ENCODE measurements at regions not wholly inside any gene's neighbourhood (a gene's known extent, or its start where the extent isn't known, plus 50 kb on each side); places are given as distances from the start of the nearest gene placed in this dataset.

GRCh38 chr14:99065551-99065950 is 206.4 kb downstream of the BCL11B start:
- Histone ChIP-seq H3K27me3 (replicated peaks; ENCODE audit: control insufficient read depth, insufficient read depth, low read length) (no peaks in the 10 kb centered on the region; the same call in 1 of the 2 replicates), H3K9me3 (no peaks in the 10 kb centered on the region), H3K36me3 (ENCODE audit: control insufficient read depth, insufficient read depth, low read length) (no peaks in the 10 kb centered on the region), H3K4me3 (ENCODE audit: low read depth, low read length) (no peak overlapping the region), H3K4me1 (no peaks in the 10 kb centered on the region)
- TF ChIP-seq, protein P1, sequence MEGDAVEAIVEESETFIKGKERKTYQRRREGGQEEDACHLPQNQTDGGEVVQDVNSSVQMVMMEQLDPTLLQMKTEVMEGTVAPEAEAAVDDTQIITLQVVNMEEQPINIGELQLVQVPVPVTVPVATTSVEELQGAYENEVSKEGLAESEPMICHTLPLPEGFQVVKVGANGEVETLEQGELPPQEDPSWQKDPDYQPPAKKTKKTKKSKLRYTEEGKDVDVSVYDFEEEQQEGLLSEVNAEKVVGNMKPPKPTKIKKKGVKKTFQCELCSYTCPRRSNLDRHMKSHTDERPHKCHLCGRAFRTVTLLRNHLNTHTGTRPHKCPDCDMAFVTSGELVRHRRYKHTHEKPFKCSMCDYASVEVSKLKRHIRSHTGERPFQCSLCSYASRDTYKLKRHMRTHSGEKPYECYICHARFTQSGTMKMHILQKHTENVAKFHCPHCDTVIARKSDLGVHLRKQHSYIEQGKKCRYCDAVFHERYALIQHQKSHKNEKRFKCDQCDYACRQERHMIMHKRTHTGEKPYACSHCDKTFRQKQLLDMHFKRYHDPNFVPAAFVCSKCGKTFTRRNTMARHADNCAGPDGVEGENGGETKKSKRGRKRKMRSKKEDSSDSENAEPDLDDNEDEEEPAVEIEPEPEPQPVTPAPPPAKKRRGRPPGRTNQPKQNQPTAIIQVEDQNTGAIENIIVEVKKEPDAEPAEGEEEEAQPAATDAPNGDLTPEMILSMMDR (IDR thresholded peaks at IDR 0.05; ENCODE audit: insufficient read depth in 1 of 2, low read depth in 1 of 2, low read length in 1 of 2, severe bottlenecking in 1 of 2, unreplicated experiment in 1 of 2), result no peak
- no peak overlapping the region for H3K4me3 Mint-ChIP-seq (ENCODE audit: unreplicated experiment)
- H3K27ac Mint-ChIP-seq (ENCODE audit: unreplicated experiment), result no peak overlapping the region
- no TSS peak for BruUV-seq (replicated peaks)
- CTCF ChIA-PET, result no interaction called here
- no peaks in the 10 kb centered on the region for H3K36me3 Mint-ChIP-seq (ENCODE audit: insufficient read depth, unreplicated experiment)
- H3K27me3 Mint-ChIP-seq (ENCODE audit: insufficient read depth, unreplicated experiment), result peaks cover 4% of the 10 kb centered on the region
- intact Hi-C loops (cut with micrococcal nuclease; ENCODE audit: unreplicated experiment), result no loop called here
- DNase-seq, result no peak
- H3K4me1 Mint-ChIP-seq (ENCODE audit: low read depth, unreplicated experiment), result no peaks in the 10 kb centered on the region
- POLR2A ChIA-PET, result no interaction called here
- H3K9me3 Mint-ChIP-seq (ENCODE audit: unreplicated experiment), result peaks cover 9% of the 10 kb centered on the region

GRCh38 chr14:99066378-99066777 is 205.6 kb downstream of the BCL11B start:
- Histone ChIP-seq H3K27me3 (replicated peaks; ENCODE audit: control insufficient read depth, insufficient read depth, low read length) (no peaks in the 10 kb centered on the region; the same call in 1 of the 2 replicates), H3K4me3 (ENCODE audit: low read depth, low read length) (no peak overlapping the region), H3K36me3 (ENCODE audit: control insufficient read depth, insufficient read depth, low read length) (no peaks in the 10 kb centered on the region), H3K9me3 (no peaks in the 10 kb centered on the region), H3K4me1 (no peaks in the 10 kb centered on the region)
- TF ChIP-seq, protein P1 (IDR thresholded peaks at IDR 0.05; ENCODE audit: insufficient read depth in 1 of 2, low read depth in 1 of 2, low read length in 1 of 2, severe bottlenecking in 1 of 2, unreplicated experiment in 1 of 2), result no peak
- no peak overlapping the region for H3K4me3 Mint-ChIP-seq (ENCODE audit: unreplicated experiment)
- no peak for DNase-seq
- no peaks in the 10 kb centered on the region for H3K36me3 Mint-ChIP-seq (ENCODE audit: insufficient read depth, unreplicated experiment)
- peaks cover 4% of the 10 kb centered on the region for H3K27me3 Mint-ChIP-seq (ENCODE audit: insufficient read depth, unreplicated experiment)
- BruUV-seq (replicated peaks), result no TSS peak
- H3K4me1 Mint-ChIP-seq (ENCODE audit: low read depth, unreplicated experiment), result no peaks in the 10 kb centered on the region
- intact Hi-C loops (cut with micrococcal nuclease; ENCODE audit: unreplicated experiment), result no loop called here
- CTCF ChIA-PET, result no interaction called here
- POLR2A ChIA-PET, result no interaction called here
- peaks cover 10% of the 10 kb centered on the region for H3K9me3 Mint-ChIP-seq (ENCODE audit: unreplicated experiment)
- H3K27ac Mint-ChIP-seq (ENCODE audit: unreplicated experiment), result no peak overlapping the region

- H3K27me3 Mint-ChIP-seq (ENCODE audit: insufficient read depth, unreplicated experiment), result peaks cover 4% of the 10 kb centered on the region
- peaks cover 10% of the 10 kb centered on the region for H3K9me3 Mint-ChIP-seq (ENCODE audit: unreplicated experiment)
- ChIA-PET POLR2A (no interaction called here), CTCF (no interaction called here)
- intact Hi-C loops (cut with micrococcal nuclease; ENCODE audit: unreplicated experiment), result no loop called here
- H3K4me1 ChIP-seq, result no peaks in the 10 kb centered on the region
- TF ChIP-seq, protein P1 (IDR thresholded peaks at IDR 0.05; ENCODE audit: insufficient read depth in 1 of 2, low read depth in 1 of 2, low read length in 1 of 2, severe bottlenecking in 1 of 2, unreplicated experiment in 1 of 2), result no peak
- H3K9me3 ChIP-seq, result no peaks in the 10 kb centered on the region
- H3K36me3 ChIP-seq (ENCODE audit: control insufficient read depth, insufficient read depth, low read length), result no peaks in the 10 kb centered on the region
- DNase-seq, result no peak
- H3K4me3 Mint-ChIP-seq (ENCODE audit: unreplicated experiment), result no peak overlapping the region
- no peaks in the 10 kb centered on the region for H3K4me1 Mint-ChIP-seq (ENCODE audit: low read depth, unreplicated experiment)
- no peaks in the 10 kb centered on the region for H3K36me3 Mint-ChIP-seq (ENCODE audit: insufficient read depth, unreplicated experiment)
- no peaks in the 10 kb centered on the region; the same call in 1 of the 2 replicates for H3K27me3 ChIP-seq (replicated peaks; ENCODE audit: control insufficient read depth, insufficient read depth, low read length)
- H3K27ac Mint-ChIP-seq (ENCODE audit: unreplicated experiment), result no peak overlapping the region
- BruUV-seq (replicated peaks), result no TSS peak
- no peak overlapping the region for H3K4me3 ChIP-seq (ENCODE audit: low read depth, low read length)
Observed at GRCh38 chr14:99067141-99067920, 204.7 kb downstream of the BCL11B start.

Data from Caco-2 (cell line).